ENCODE measurements at regions not wholly inside any gene's neighbourhood (a gene's known extent, or its start where the extent isn't known, plus 50 kb on each side); places are given as distances from the start of the nearest gene placed in this dataset.

- H3K4me2 ChIP-seq (ENCODE audit: low read depth, low read length) = no peak overlapping the region
- H4K20me1 ChIP-seq (ENCODE audit: insufficient read depth, low read length) = no peaks in the 10 kb centered on the region
- intact Hi-C loops (cut with micrococcal nuclease; ENCODE audit: unreplicated experiment) (no loop called here), in situ Hi-C loops (cut with HindIII; ENCODE audit: extremely low pct_ligation_motif_present, low pct_unique_long_range_greater_than_20kb) (loop anchor here (25.0 kb wide), 2 partner anchors 1066 to 1141 kb away; partner anchors contain the start of gene KLF4)
- no TSS peak for BruUV-seq (replicated peaks)
- TF ChIP-seq PLSCR1 (CRISPR knock-in tag; IDR thresholded peaks at IDR 0.05; ENCODE audit: borderline replicate concordance) = no peak
- TF ChIP-seq ZNF569 (CRISPR knock-in tag; IDR thresholded peaks at IDR 0.05; ENCODE audit: borderline replicate concordance) = no peak
- no peak for TF ChIP-seq MIER2 (CRISPR knock-in tag; IDR thresholded peaks at IDR 0.05)
- no peak for TF ChIP-seq MATR3 (CRISPR knock-in tag; IDR thresholded peaks at IDR 0.05)
- TF ChIP-seq HNRNPUL1 (IDR thresholded peaks at IDR 0.05; ENCODE audit: low read depth, low read length) = no peak
- TF ChIP-seq CENPBD1 (CRISPR knock-in tag; IDR thresholded peaks at IDR 0.05; ENCODE audit: borderline replicate concordance, low read depth) = no peak
- no peak for TF ChIP-seq ZNF20 (CRISPR knock-in tag; IDR thresholded peaks at IDR 0.05)
- no peaks in the 10 kb centered on the region for H3K79me2 ChIP-seq (ENCODE audit: insufficient read depth, low read length)
- FAIRE-seq = no peak
- H3K9me3 ChIP-seq (ENCODE audit: low read length) = no peaks in the 10 kb centered on the region
- H2AFZ ChIP-seq (ENCODE audit: low read length) = no peak overlapping the region
- H3K27me3 ChIP-seq (ENCODE audit: control insufficient read depth in 1 of 2, insufficient read depth in 2 of 2, low read length in 2 of 2) = peaks cover 0 to 4% of the 10 kb centered on the region in 2 experiments; a peak in 2 of 5 replicates
- H3K4me1 ChIP-seq (ENCODE audit: insufficient read depth, low read length) = no peaks in the 10 kb centered on the region
- ChIA-PET POLR2A (no interaction called here), CTCF (ENCODE audit: low intra/inter-chr PET ratio, low total read pairs) (no interaction called here)
- H3K4me3 ChIP-seq (replicated peaks in 1 of 3; ENCODE audit: insufficient read depth in 1 of 3, low read depth in 2 of 3, low read length in 3 of 3) = no peak overlapping the region
- no peak overlapping the region for H3K27ac ChIP-seq (ENCODE audit: extremely low read length, insufficient read depth, low read length)
- ATAC-seq = no peak
- H3K36me3 ChIP-seq (replicated peaks in 1 of 2; ENCODE audit: control insufficient read depth in 1 of 2, insufficient read depth in 2 of 2, low read length in 2 of 2) = no peaks in the 10 kb centered on the region
- 0% methylated on average over 1 of the region's 2 CpGs for WGBS (ENCODE audit: low lambda C conversion rate)
- H3K9ac ChIP-seq (ENCODE audit: insufficient read depth, low read depth, low read length) = no peak overlapping the region
- DNase-seq (ENCODE audit: low spot score) = no peak
These were observed 302.6 kb downstream of the ACTL7B start for GRCh38 chr9:108553111-108553635.

Data from HepG2 (cell line).